ENCODE measurements at regions not wholly inside any gene's neighbourhood (a gene's known extent, or its start where the extent isn't known, plus 50 kb on each side); places are given as distances from the start of the nearest gene placed in this dataset.

DNA sequence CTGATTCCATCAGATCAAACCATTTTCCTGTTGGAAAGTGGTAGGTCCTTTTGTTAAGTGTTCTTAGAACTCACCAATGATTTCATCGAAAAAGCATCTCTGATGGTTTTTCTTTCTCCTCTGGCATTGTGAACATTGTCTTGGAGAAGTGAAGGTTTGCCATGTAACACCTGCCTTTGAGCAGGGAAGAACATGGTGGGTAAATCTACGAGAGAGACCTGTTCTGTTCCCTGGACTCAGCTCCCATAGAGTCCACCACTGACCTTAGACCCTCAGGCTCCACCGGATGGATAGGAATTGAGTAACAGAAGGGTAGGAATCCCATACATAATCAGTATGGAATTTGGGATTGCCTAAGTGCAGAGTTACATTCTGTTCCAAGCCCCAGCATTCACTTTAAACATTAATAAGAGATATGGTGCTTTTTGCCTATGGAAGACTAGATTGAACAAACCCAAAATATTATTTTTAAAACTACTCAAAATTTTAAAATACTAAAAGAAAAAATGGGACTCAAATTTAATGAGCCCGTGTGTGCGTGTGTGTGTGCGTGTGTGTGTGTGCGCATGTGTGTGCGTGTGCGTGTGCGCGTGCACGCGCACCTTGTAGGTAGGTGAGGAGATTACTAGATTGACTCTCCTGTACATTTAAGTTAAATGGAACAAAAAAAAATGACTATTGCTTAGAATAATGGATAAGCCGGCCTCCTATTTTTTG lies 92.0 kb downstream of the C9orf152 start:
- Histone ChIP-seq H3K27ac (ENCODE audit: low read depth in 1 of 2, low read length in 1 of 2) (peak overlapping the region; percentile 64 to 77), H3K36me3 (ENCODE audit: control insufficient read depth in 4 of 4, insufficient read depth in 4 of 4, low read length in 4 of 4) (peaks cover 0 to 2% (median 0%) of the 10 kb centered on the region in 4 donors), H3K27me3 (ENCODE audit: control insufficient read depth in 3 of 3, insufficient read depth in 3 of 3, low read length in 2 of 3) (no peaks in the 10 kb centered on the region), H3K9me3 (ENCODE audit: control insufficient read depth in 4 of 4, insufficient read depth in 3 of 4, low read length in 3 of 4) (no peaks in the 10 kb centered on the region), H3K4me3 (no peak overlapping the region), H3K4me1 (ENCODE audit: control insufficient read depth in 5 of 5, insufficient read depth in 5 of 5, low read length in 5 of 5) (peaks cover 7 to 49% (median 20%) of the 10 kb centered on the region in 5 donors), H3K9ac (ENCODE audit: insufficient read depth in 1 of 2, low read length in 2 of 2) (no peak overlapping the region)
- TF ChIP-seq, protein P1, sequence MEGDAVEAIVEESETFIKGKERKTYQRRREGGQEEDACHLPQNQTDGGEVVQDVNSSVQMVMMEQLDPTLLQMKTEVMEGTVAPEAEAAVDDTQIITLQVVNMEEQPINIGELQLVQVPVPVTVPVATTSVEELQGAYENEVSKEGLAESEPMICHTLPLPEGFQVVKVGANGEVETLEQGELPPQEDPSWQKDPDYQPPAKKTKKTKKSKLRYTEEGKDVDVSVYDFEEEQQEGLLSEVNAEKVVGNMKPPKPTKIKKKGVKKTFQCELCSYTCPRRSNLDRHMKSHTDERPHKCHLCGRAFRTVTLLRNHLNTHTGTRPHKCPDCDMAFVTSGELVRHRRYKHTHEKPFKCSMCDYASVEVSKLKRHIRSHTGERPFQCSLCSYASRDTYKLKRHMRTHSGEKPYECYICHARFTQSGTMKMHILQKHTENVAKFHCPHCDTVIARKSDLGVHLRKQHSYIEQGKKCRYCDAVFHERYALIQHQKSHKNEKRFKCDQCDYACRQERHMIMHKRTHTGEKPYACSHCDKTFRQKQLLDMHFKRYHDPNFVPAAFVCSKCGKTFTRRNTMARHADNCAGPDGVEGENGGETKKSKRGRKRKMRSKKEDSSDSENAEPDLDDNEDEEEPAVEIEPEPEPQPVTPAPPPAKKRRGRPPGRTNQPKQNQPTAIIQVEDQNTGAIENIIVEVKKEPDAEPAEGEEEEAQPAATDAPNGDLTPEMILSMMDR (IDR thresholded peaks at IDR 0.05; ENCODE audit: control extremely low read depth, extremely low read depth), result no peak
- 85 to 92% methylated on average over 14 of the region's 14 CpGs for WGBS, 2 donors
- no peak for ATAC-seq (ENCODE audit: insufficient read depth, low FRiP score)
- peak; percentile 50 to 81 (median 80) for DNase-seq

DNA sequence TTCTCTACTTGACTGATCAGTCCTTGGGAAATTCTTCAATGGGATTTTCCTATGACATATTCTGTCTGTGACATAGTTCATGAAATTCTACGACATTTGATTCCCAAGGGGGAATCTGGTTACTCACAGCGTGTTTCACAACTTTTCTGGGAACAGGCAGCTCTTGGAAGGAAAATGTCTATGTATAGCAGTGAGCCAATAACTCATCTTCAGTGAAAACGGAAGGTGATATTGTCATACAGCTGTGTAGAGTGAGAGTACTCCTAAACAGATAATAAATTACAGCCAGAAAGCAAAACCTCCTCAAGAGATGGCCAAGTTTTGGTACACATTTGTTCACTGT lies 91.4 kb downstream of the C9orf152 start:
- H3K4me1 ChIP-seq (ENCODE audit: control insufficient read depth in 5 of 5, insufficient read depth in 5 of 5, low read length in 5 of 5), result peaks cover 7 to 49% (median 20%) of the 10 kb centered on the region in 5 donors
- WGBS, 2 donors, result 42 to 66% methylated on average over 3 of the region's 3 CpGs
- peaks cover 0 to 2% (median 0%) of the 10 kb centered on the region in 4 donors for H3K36me3 ChIP-seq (ENCODE audit: control insufficient read depth in 4 of 4, insufficient read depth in 4 of 4, low read length in 4 of 4)
- H3K27me3 ChIP-seq (ENCODE audit: control insufficient read depth in 3 of 3, insufficient read depth in 3 of 3, low read length in 2 of 3), result no peaks in the 10 kb centered on the region
- H3K27ac ChIP-seq (ENCODE audit: low read depth in 1 of 2, low read length in 1 of 2), result no peak overlapping the region
- ATAC-seq (ENCODE audit: insufficient read depth, low FRiP score) (peak; percentile 73), DNase-seq (peak in 1 of 3 donors; percentile 67)
- no peak overlapping the region for H3K9ac ChIP-seq (ENCODE audit: insufficient read depth in 1 of 2, low read length in 2 of 2)
- TF ChIP-seq, protein P1 (IDR thresholded peaks at IDR 0.05; ENCODE audit: control extremely low read depth, extremely low read depth), result no peak
- no peaks in the 10 kb centered on the region for H3K9me3 ChIP-seq (ENCODE audit: control insufficient read depth in 4 of 4, insufficient read depth in 3 of 4, low read length in 3 of 4)
- H3K4me3 ChIP-seq, result no peak overlapping the region

DNA sequence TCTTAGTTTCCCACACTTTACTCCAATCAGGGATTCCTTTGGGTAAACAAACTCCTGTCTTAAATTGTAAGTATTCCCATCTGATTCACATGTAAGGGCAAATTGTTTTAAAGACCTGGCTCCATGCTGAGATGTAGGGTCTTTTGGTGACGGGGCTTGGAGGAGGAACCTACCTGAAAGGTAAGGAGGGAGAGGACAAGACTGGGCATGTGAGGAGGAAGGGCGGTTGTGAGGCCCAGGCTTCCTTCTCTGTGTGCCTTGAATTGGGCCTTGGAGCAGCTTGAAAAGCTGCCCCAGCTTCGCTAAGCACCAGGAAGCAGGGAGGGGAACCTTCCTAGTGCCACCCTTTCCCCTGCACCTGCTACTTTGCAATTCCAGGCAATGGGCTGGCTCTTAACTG lies 86.8 kb downstream of the C9orf152 start:
- no peak overlapping the region for H3K9ac ChIP-seq (ENCODE audit: insufficient read depth in 1 of 2, low read length in 2 of 2)
- peaks cover 16 to 53% (median 25%) of the 10 kb centered on the region in 5 donors for H3K4me1 ChIP-seq (ENCODE audit: control insufficient read depth in 5 of 5, insufficient read depth in 5 of 5, low read length in 5 of 5)
- H3K4me3 ChIP-seq, result no peak overlapping the region
- H3K27ac ChIP-seq (ENCODE audit: low read depth in 1 of 2, low read length in 1 of 2), result peak overlapping the region in 1 of 2 donors; percentile 6
- no peaks in the 10 kb centered on the region for H3K9me3 ChIP-seq (ENCODE audit: control insufficient read depth in 4 of 4, insufficient read depth in 3 of 4, low read length in 3 of 4)
- H3K36me3 ChIP-seq (ENCODE audit: control insufficient read depth in 4 of 4, insufficient read depth in 4 of 4, low read length in 4 of 4), result no peaks in the 10 kb centered on the region
- TF ChIP-seq, protein P1 (IDR thresholded peaks at IDR 0.05; ENCODE audit: control extremely low read depth, extremely low read depth), result no peak
- no peaks in the 10 kb centered on the region for H3K27me3 ChIP-seq (ENCODE audit: control insufficient read depth in 3 of 3, insufficient read depth in 3 of 3, low read length in 2 of 3)
- ATAC-seq (ENCODE audit: insufficient read depth, low FRiP score) (no peak), DNase-seq (no peak)
- WGBS, 2 donors, result 85 to 95% methylated on average over 3 of the region's 3 CpGs

Data from lung (tissue), 11 donors.